ENCODE measurements at regions not wholly inside any gene's neighbourhood (a gene's known extent, or its start where the extent isn't known, plus 50 kb on each side); places are given as distances from the start of the nearest gene placed in this dataset.
"Not testable (repeated sequence)": the region's sequence is repeated elsewhere in the genome, so short reads cannot be mapped to it uniquely, and the experiment has no call there.

DNA sequence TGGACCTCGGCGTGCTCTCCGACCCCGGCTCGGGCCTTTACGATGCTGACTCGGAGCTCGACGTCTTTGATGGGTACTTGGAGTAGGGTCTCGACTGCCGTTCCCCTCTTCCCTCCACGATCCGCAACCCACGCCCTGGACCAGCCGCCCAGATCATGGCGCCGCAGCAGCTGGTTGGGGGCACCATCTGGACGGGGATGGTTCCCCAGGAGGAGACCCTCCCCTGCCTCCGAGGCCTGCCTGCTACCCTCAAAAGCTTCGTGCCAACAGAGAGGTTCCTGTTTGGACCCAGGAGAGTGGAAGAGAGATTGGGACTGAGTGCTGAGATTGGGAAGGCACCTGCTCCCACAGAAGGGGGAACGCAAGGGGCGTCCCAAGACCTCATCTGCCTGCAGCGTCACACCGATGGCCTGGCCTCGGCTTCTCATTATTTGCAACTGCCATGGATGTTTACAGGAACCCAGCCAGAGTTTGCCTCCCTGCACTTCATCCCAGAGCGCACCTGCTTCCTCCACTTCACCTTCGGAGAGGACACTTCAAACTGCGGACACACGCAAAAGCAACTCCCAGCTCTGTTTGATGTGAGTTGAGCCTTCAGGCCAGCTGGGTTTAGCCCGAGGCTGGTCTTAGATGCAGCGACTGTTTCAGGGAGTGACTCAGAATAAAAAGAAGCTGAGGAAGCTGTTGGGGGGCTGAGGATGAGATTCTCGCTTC, 58.9 kb downstream of the GOLGA6L7 start:
- H3K27ac ChIP-seq; DNase-seq (ENCODE audit: low spot score); POLR2A ChIA-PET (ENCODE audit: low non-redundant PET): not testable (repeated sequence)
- CTCF ChIA-PET = interaction anchor here (0.7 kb wide), 1 partner anchor 55 kb away, joined by 3 read pairs; no protein-coding TSS in a partner anchor

DNA sequence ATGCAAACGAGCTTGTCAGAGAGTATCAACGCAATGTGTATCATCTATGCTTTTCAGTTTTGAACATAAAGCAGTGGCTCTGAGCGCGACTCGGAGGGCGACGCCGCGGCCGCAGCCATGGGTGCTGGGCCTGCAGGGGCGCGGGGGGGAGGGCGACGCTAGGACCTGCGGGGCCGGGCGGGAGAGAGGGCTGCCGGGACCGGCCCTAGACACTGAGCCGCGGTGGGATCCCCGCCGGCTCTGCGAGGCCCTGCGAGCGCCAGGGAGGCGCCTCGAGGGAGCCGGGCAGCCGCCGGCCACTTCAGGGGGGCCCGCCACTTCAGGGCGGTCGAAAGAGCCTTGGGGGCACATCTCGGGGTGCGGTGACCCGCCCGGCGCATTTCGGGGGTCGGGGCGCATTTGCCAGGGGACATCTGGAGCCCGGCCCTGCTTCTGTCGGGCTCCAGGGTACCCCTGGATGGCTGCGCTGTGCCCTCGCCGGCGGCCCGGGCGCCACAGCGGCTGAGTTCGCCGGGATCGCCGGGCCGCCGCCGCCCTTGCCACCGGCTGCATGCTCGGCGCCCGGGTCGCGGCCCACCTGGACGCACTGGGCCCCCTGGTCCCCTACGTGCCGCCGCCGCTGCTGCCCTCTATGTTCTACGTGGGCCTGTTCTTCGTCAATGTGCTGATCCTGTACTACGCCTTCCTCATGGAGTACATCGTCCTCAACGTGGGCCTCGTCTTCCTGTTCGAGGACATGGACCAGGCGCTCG, 59.6 kb downstream of the GOLGA6L7 start:
- DNase-seq (ENCODE audit: low spot score); POLR2A ChIA-PET (ENCODE audit: low non-redundant PET); H3K27ac ChIP-seq: not testable (repeated sequence)

GRCh38 chr15:28788176-28788575, 60.3 kb downstream of the GOLGA6L7 start:
- DNase-seq (ENCODE audit: low spot score); CTCF ChIA-PET; POLR2A ChIA-PET (ENCODE audit: low non-redundant PET); H3K27ac ChIP-seq: not testable (repeated sequence)

More for the DNA sequence above, 59.6 kb downstream of the GOLGA6L7 start:
- CTCF ChIA-PET = not testable (repeated sequence)

DNA sequence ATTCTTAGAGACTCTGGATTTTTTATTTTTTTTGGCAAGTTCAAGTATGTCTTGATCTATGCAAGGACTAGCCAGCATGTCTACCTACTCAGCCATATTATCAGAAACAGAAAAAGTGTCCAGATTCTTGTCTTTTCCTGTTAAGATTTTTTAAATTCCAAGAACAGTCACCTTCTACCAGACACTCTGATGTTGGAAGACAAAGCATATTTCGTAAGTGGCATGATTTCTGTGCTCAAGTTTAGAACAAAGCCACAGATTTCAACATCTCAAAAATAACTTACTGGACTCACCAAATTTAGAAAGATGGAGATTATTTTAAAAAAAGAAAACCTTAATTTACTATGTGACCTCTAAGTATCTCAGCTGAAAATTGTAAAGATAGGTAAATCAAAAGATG, 61.9 kb downstream of the GOLGA6L7 start:
- TF ChIP-seq CTCF (conservative IDR thresholded peaks at IDR 0.05; ENCODE audit: low read depth) = no peak
- no peak overlapping the region for H3K27ac ChIP-seq
- POLR2A ChIA-PET (ENCODE audit: low non-redundant PET) = no interaction called here
- no peak for DNase-seq (ENCODE audit: low spot score)
- CTCF ChIA-PET = no interaction called here

- POLR2A ChIA-PET (ENCODE audit: low non-redundant PET); CTCF ChIA-PET; DNase-seq (ENCODE audit: low spot score); H3K27ac ChIP-seq: not testable (repeated sequence)
These were observed 63.9 kb downstream of the GOLGA6L7 start for GRCh38 chr15:28784347-28785163.

DNA sequence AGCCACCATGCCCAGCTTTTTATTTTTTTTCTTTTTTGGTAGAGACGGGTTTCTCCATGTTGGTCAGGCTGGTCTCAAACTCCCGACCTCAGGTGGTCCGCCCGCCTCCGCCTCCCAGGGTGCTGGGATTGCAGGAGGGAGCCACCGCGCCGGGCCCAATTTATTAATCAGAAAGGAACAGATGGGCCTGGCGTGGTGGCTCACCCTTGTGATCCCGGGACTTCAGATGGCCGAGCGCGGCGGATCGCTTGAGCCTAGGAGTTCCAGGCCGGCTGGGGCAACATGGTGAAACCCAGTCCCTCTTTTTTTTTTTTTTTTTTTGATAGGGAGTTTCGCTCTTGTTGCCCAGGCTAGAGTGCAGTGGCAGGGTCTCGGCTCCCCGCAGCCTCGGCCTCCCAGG, 64.6 kb downstream of the GOLGA6L7 start:
- H3K27ac ChIP-seq = no peak overlapping the region
- DNase-seq (ENCODE audit: low spot score) = no peak
- CTCF ChIA-PET = no interaction called here
- POLR2A ChIA-PET (ENCODE audit: low non-redundant PET) = no interaction called here
- TF ChIP-seq CTCF (conservative IDR thresholded peaks at IDR 0.05; ENCODE audit: low read depth) = no peak

GRCh38 chr15:28783466-28783865, 65.0 kb downstream of the GOLGA6L7 start:
- DNase-seq (ENCODE audit: low spot score) = no peak
- H3K27ac ChIP-seq = no peak overlapping the region
- POLR2A ChIA-PET (ENCODE audit: low non-redundant PET) = no interaction called here
- CTCF ChIA-PET = no interaction called here
- no peak for TF ChIP-seq CTCF (conservative IDR thresholded peaks at IDR 0.05; ENCODE audit: low read depth)

DNA sequence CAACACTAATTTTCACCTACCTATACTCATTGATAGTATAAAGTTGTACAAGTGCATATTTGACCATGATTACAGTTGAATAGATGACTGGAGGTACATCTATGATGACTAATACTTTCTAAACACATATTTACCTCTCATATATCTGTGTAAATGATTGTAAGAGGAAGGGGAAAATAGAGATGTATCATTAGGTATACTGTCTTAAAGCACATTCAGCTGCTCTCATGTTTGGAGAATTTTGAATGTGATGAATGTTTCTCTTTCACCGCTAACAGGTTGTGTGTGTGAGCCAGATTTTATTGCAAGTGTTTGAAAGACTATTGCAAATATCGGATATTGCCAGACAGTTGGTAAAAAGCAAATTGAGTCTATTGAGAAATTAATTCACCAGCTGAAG, 66.2 kb upstream of the GOLGA8M start:
- H3K27ac ChIP-seq; POLR2A ChIA-PET (ENCODE audit: low non-redundant PET); CTCF ChIA-PET: not testable (repeated sequence)

GRCh38 chr15:28772857-28773256, 60.6 kb upstream of the GOLGA8M start:
- H3K27ac ChIP-seq; CTCF ChIA-PET; POLR2A ChIA-PET (ENCODE audit: low non-redundant PET); DNase-seq (ENCODE audit: low spot score): not testable (repeated sequence)

More for the DNA sequence above, 66.2 kb upstream of the GOLGA8M start:
- DNase-seq (ENCODE audit: low spot score) = not testable (repeated sequence)
